ENCODE measurements at regions not wholly inside any gene's neighbourhood (a gene's known extent, or its start where the extent isn't known, plus 50 kb on each side); places are given as distances from the start of the nearest gene placed in this dataset.
"Not testable (repeated sequence)": the region's sequence is repeated elsewhere in the genome, so short reads cannot be mapped to it uniquely, and the experiment has no call there.

- DNase-seq, result no peak
Measured at GRCh38 chr5:15012061-15012460, 140.5 kb upstream of the ANKH start.

- no peak for DNase-seq
Measured at GRCh38 chr5:15010936-15011335, 139.4 kb upstream of the ANKH start.

- DNase-seq, result no peak
Measured at GRCh38 chr5:15009420-15009819, 137.8 kb upstream of the ANKH start.

- no peak for DNase-seq
Measured at GRCh38 chr5:15008921-15009320, 137.3 kb upstream of the ANKH start.

GRCh38 chr5:15008476-15008875, 136.9 kb upstream of the ANKH start:
- DNase-seq, result no peak

GRCh38 chr5:15007646-15008045, 136.1 kb upstream of the ANKH start:
- no peak for DNase-seq

- DNase-seq, result no peak
Measured at GRCh38 chr5:15004506-15004905, 132.9 kb upstream of the ANKH start.

GRCh38 chr5:15003511-15003920, 131.9 kb upstream of the ANKH start:
- peak; percentile 6 for DNase-seq

- no peak for DNase-seq
Measured at GRCh38 chr5:15002791-15003190, 131.2 kb upstream of the ANKH start.

GRCh38 chr5:15002173-15002572, 130.6 kb upstream of the ANKH start:
- no peak for DNase-seq

- no peak for DNase-seq
Measured at GRCh38 chr5:15001517-15001916, 129.9 kb upstream of the ANKH start.

- no peak for DNase-seq
Measured at GRCh38 chr5:14998491-14998890, 126.9 kb upstream of the ANKH start.

GRCh38 chr5:14996997-14997396, 125.4 kb upstream of the ANKH start:
- DNase-seq, result no peak

GRCh38 chr5:14995229-14995628, 123.7 kb upstream of the ANKH start:
- no peak for DNase-seq

GRCh38 chr5:14993459-14994133, 122.0 kb upstream of the ANKH start:
- DNase-seq, result not testable (repeated sequence)

- not testable (repeated sequence) for DNase-seq
Measured at GRCh38 chr5:14992751-14993458, 121.3 kb upstream of the ANKH start.

GRCh38 chr5:14988223-14988622, 116.6 kb upstream of the ANKH start:
- no peak for DNase-seq

- no peak for DNase-seq
Measured at GRCh38 chr5:14986413-14986812, 114.8 kb upstream of the ANKH start.

- no peak for DNase-seq
Measured at GRCh38 chr5:14983666-14984441, 112.3 kb upstream of the ANKH start.

- no peak for DNase-seq
Measured at GRCh38 chr5:14980698-14981097, 109.1 kb upstream of the ANKH start.

GRCh38 chr5:14977058-14977685, 105.6 kb upstream of the ANKH start:
- DNase-seq, result no peak

GRCh38 chr5:14976486-14976885, 104.9 kb upstream of the ANKH start:
- DNase-seq, result no peak

GRCh38 chr5:14971873-14972272, 100.3 kb upstream of the ANKH start:
- DNase-seq, result no peak
